ENCODE measurements at regions not wholly inside any gene's neighbourhood (a gene's known extent, or its start where the extent isn't known, plus 50 kb on each side); places are given as distances from the start of the nearest gene placed in this dataset.

DNA sequence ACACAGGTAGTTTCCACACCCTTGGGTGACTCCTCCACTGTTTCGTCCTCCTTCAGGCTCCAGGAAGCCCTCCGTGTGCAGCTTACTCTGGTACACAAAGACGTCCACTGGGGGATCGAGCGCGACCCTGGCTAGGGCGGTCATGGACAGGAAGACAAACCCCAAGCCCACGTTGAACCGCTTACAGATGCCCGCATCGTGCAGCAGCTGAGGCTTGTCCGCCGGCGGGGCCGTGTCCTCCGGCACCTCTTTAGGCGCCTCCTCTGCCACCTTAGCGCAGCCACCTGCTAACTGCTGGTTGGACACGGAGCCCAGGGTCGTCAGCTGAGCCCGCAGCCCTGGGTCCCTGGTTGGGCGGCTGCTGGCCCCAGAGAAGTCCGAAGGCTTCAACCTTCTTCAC, 309.0 kb upstream of the BTBD3 start:
- no peak for TF ChIP-seq CTCF (IDR thresholded peaks at IDR 0.05)
- no peak for TF ChIP-seq POLR2A (IDR thresholded peaks at IDR 0.05)

Data from lower leg skin (tissue), 3 donors.